Skeletal muscle tissue (tissue), 3 donors: ENCODE measurements at regions not wholly inside any gene's neighbourhood (a gene's known extent, or its start where the extent isn't known, plus 50 kb on each side); places are given as distances from the start of the nearest gene placed in this dataset.

Experiments used
- H3K27ac ChIP-seq: one replicate; pipeline ENCODE4 v1.7.0; 2013; ENCODE audit warnings: mild to moderate bottlenecking, low read depth, low read length, inconsistent platforms
- H3K27me3 ChIP-seq, 3 donors: one replicate each; pipeline ENCODE4 v1.7.0; 2013; ENCODE audit warnings: low read length in 3 of 3; ENCODE audit not compliant: control insufficient read depth in 3 of 3, insufficient read depth in 3 of 3
- H3K36me3 ChIP-seq, 3 donors: one replicate each; pipeline ENCODE4 v1.7.0; 2013; ENCODE audit warnings: low read length in 3 of 3; ENCODE audit not compliant: control insufficient read depth in 3 of 3, insufficient read depth in 3 of 3
- H3K4me1 ChIP-seq, 3 donors: one replicate each; pipeline ENCODE4 v1.7.0; 2013; ENCODE audit warnings: low read length in 3 of 3, mild to moderate bottlenecking in 3 of 3; ENCODE audit not compliant: control insufficient read depth in 3 of 3, insufficient read depth in 3 of 3
- H3K4me3 ChIP-seq, 3 donors: one replicate each; pipeline ENCODE4 v1.7.0; 2013; ENCODE audit warnings: low read length in 3 of 3
- H3K9ac ChIP-seq, 3 donors: one replicate each; pipeline ENCODE4 v1.7.0; 2013; ENCODE audit warnings: low read length in 3 of 3, mild to moderate bottlenecking in 3 of 3, moderate library complexity in 2 of 3, low read depth in 1 of 3
- H3K9me3 ChIP-seq, 3 donors: one replicate each; pipeline ENCODE4 v1.7.0; 2013; ENCODE audit warnings: low read length in 3 of 3; ENCODE audit not compliant: control insufficient read depth in 3 of 3
- donor health status: Osteomylitis.

GRCh38 chr22:22169923-22170322 lies 74.7 kb upstream of the VPREB1 start:
- Histone ChIP-seq H3K9me3 (no peaks in the 10 kb centered on the region), H3K4me1 (peaks cover 0 to 3% (median 0%) of the 10 kb centered on the region in 3 donors), H3K9ac (no peak overlapping the region), H3K27me3 (peaks cover 0 to 28% (median 21%) of the 10 kb centered on the region in 3 donors), H3K27ac (no peak overlapping the region), H3K4me3 (no peak overlapping the region), H3K36me3 (no peaks in the 10 kb centered on the region)

- Histone ChIP-seq H3K4me3 (no peak overlapping the region), H3K36me3 (no peaks in the 10 kb centered on the region), H3K27me3 (peaks cover 0 to 33% (median 21%) of the 10 kb centered on the region in 3 donors), H3K9ac (no peak overlapping the region), H3K4me1 (peaks cover 0 to 3% (median 0%) of the 10 kb centered on the region in 3 donors), H3K27ac (no peak overlapping the region), H3K9me3 (no peaks in the 10 kb centered on the region)
Observed at GRCh38 chr22:22168941-22169867, 75.4 kb upstream of the VPREB1 start.

- H3K9ac ChIP-seq: no peak overlapping the region
- no peaks in the 10 kb centered on the region for H3K9me3 ChIP-seq
- no peak overlapping the region for H3K4me3 ChIP-seq
- H3K4me1 ChIP-seq: peaks cover 0 to 3% (median 0%) of the 10 kb centered on the region in 3 donors
- peaks cover 0 to 37% (median 25%) of the 10 kb centered on the region in 3 donors for H3K27me3 ChIP-seq
- H3K36me3 ChIP-seq: no peaks in the 10 kb centered on the region
- H3K27ac ChIP-seq: no peak overlapping the region
Observed at GRCh38 chr22:22168190-22168940, 76.2 kb upstream of the VPREB1 start.

- no peak overlapping the region for H3K27ac ChIP-seq
- H3K9ac ChIP-seq: no peak overlapping the region
- no peaks in the 10 kb centered on the region for H3K36me3 ChIP-seq
- H3K9me3 ChIP-seq: no peaks in the 10 kb centered on the region
- no peak overlapping the region for H3K4me3 ChIP-seq
- peaks cover 0 to 42% (median 25%) of the 10 kb centered on the region in 3 donors for H3K27me3 ChIP-seq
- H3K4me1 ChIP-seq: peaks cover 0 to 3% (median 0%) of the 10 kb centered on the region in 3 donors
Observed at GRCh38 chr22:22167791-22168189, 76.8 kb upstream of the VPREB1 start.

- Histone ChIP-seq H3K27ac (no peak overlapping the region), H3K9me3 (no peaks in the 10 kb centered on the region), H3K4me1 (peaks cover 0 to 3% (median 0%) of the 10 kb centered on the region in 3 donors), H3K4me3 (no peak overlapping the region), H3K36me3 (no peaks in the 10 kb centered on the region), H3K27me3 (peaks cover 0 to 42% (median 29%) of the 10 kb centered on the region in 3 donors), H3K9ac (no peak overlapping the region)
Observed at GRCh38 chr22:22166941-22167713, 77.5 kb upstream of the VPREB1 start.

- Histone ChIP-seq H3K36me3 (no peaks in the 10 kb centered on the region), H3K27me3 (peaks cover 0 to 37% (median 31%) of the 10 kb centered on the region in 3 donors), H3K9me3 (no peaks in the 10 kb centered on the region), H3K27ac (no peak overlapping the region), H3K4me3 (no peak overlapping the region), H3K4me1 (peaks cover 0 to 3% (median 0%) of the 10 kb centered on the region in 3 donors), H3K9ac (no peak overlapping the region)
Observed at GRCh38 chr22:22165936-22166710, 78.5 kb upstream of the VPREB1 start.

GRCh38 chr22:22164541-22165272 lies 79.9 kb upstream of the VPREB1 start:
- no peaks in the 10 kb centered on the region for H3K36me3 ChIP-seq
- peaks cover 0 to 34% (median 27%) of the 10 kb centered on the region in 3 donors for H3K27me3 ChIP-seq
- H3K4me1 ChIP-seq: peaks cover 0 to 3% (median 0%) of the 10 kb centered on the region in 3 donors

GRCh38 chr22:22161924-22162851 lies 82.4 kb upstream of the VPREB1 start:
- Histone ChIP-seq H3K36me3 (no peaks in the 10 kb centered on the region), H3K4me3 (no peak overlapping the region), H3K9me3 (no peaks in the 10 kb centered on the region), H3K9ac (no peak overlapping the region), H3K27ac (no peak overlapping the region), H3K4me1 (no peaks in the 10 kb centered on the region), H3K27me3 (peaks cover 0 to 33% (median 18%) of the 10 kb centered on the region in 3 donors)

More at GRCh38 chr22:22164541-22165272, 79.9 kb upstream of the VPREB1 start:
- no peak overlapping the region for H3K9ac ChIP-seq
- H3K4me3 ChIP-seq: no peak overlapping the region
- H3K27ac ChIP-seq: no peak overlapping the region
- H3K9me3 ChIP-seq: no peaks in the 10 kb centered on the region
